ENCODE measurements at regions not wholly inside any gene's neighbourhood (a gene's known extent, or its start where the extent isn't known, plus 50 kb on each side); places are given as distances from the start of the nearest gene placed in this dataset.

- H3K27ac ChIP-seq (ENCODE audit: low read depth in 1 of 2, low read length in 1 of 2): no peak overlapping the region
- no peak for DNase-seq (ENCODE audit: low read depth in 6 of 9, low spot score in 9 of 9)
- H3K36me3 ChIP-seq (ENCODE audit: control insufficient read depth in 2 of 2, insufficient read depth in 2 of 2, low read length in 1 of 2): no peaks in the 10 kb centered on the region
- no peak overlapping the region for H3K4me3 ChIP-seq (ENCODE audit: low read length in 2 of 2)
- WGBS: 94% methylated on average over 5 of the region's 5 CpGs
- no peaks in the 10 kb centered on the region for H3K9me3 ChIP-seq (ENCODE audit: control insufficient read depth in 2 of 2, insufficient read depth in 1 of 2, low read length in 1 of 2)
- H3K4me1 ChIP-seq (ENCODE audit: control insufficient read depth in 2 of 2, insufficient read depth in 2 of 2, low read length in 2 of 2): peaks cover 10 to 15% of the 10 kb centered on the region in 2 donors
- H3K27me3 ChIP-seq (ENCODE audit: control insufficient read depth in 2 of 2, insufficient read depth in 1 of 2, low read length in 1 of 2): no peaks in the 10 kb centered on the region
These were observed 246.7 kb upstream of the NFIA start for GRCh38 chr1:60835649-60836048.

GRCh38 chr1:60833173-60833572 is 249.2 kb upstream of the NFIA start:
- H3K27me3 ChIP-seq (ENCODE audit: control insufficient read depth in 2 of 2, insufficient read depth in 1 of 2, low read length in 1 of 2): no peaks in the 10 kb centered on the region
- H3K4me3 ChIP-seq (ENCODE audit: low read length in 2 of 2): no peak overlapping the region
- 9% methylated on average over 3 of the region's 3 CpGs for WGBS
- DNase-seq (ENCODE audit: low read depth in 6 of 9, low spot score in 9 of 9): peak in 3 of 9 donors; percentile 3 to 36 (median 22)
- H3K27ac ChIP-seq (ENCODE audit: low read depth in 1 of 2, low read length in 1 of 2): no peak overlapping the region
- no peaks in the 10 kb centered on the region for H3K36me3 ChIP-seq (ENCODE audit: control insufficient read depth in 2 of 2, insufficient read depth in 2 of 2, low read length in 1 of 2)
- H3K9me3 ChIP-seq (ENCODE audit: control insufficient read depth in 2 of 2, insufficient read depth in 1 of 2, low read length in 1 of 2): no peaks in the 10 kb centered on the region
- peaks cover 10 to 15% of the 10 kb centered on the region in 2 donors for H3K4me1 ChIP-seq (ENCODE audit: control insufficient read depth in 2 of 2, insufficient read depth in 2 of 2, low read length in 2 of 2)

GRCh38 chr1:60832367-60832766 is 250.0 kb upstream of the NFIA start:
- Histone ChIP-seq H3K27ac (ENCODE audit: low read depth in 1 of 2, low read length in 1 of 2) (no peak overlapping the region), H3K4me1 (ENCODE audit: control insufficient read depth in 2 of 2, insufficient read depth in 2 of 2, low read length in 2 of 2) (peaks cover 10 to 15% of the 10 kb centered on the region in 2 donors), H3K4me3 (ENCODE audit: low read length in 2 of 2) (no peak overlapping the region), H3K27me3 (ENCODE audit: control insufficient read depth in 2 of 2, insufficient read depth in 1 of 2, low read length in 1 of 2) (no peaks in the 10 kb centered on the region), H3K36me3 (ENCODE audit: control insufficient read depth in 2 of 2, insufficient read depth in 2 of 2, low read length in 1 of 2) (no peaks in the 10 kb centered on the region), H3K9me3 (ENCODE audit: control insufficient read depth in 2 of 2, insufficient read depth in 1 of 2, low read length in 1 of 2) (no peaks in the 10 kb centered on the region)
- DNase-seq (ENCODE audit: low read depth in 6 of 9, low spot score in 9 of 9): peak in 3 of 9 donors; percentile 4 to 42 (median 17)
- WGBS: 4% methylated on average over 3 of the region's 3 CpGs

GRCh38 chr1:60831780-60832179 is 250.6 kb upstream of the NFIA start:
- no peak for DNase-seq (ENCODE audit: low read depth in 6 of 9, low spot score in 9 of 9)
- no peaks in the 10 kb centered on the region for H3K36me3 ChIP-seq (ENCODE audit: control insufficient read depth in 2 of 2, insufficient read depth in 2 of 2, low read length in 1 of 2)
- no peak overlapping the region for H3K4me3 ChIP-seq (ENCODE audit: low read length in 2 of 2)
- over 99% methylated on average over 3 of the region's 3 CpGs for WGBS
- H3K9me3 ChIP-seq (ENCODE audit: control insufficient read depth in 2 of 2, insufficient read depth in 1 of 2, low read length in 1 of 2): no peaks in the 10 kb centered on the region
- no peak overlapping the region for H3K27ac ChIP-seq (ENCODE audit: low read depth in 1 of 2, low read length in 1 of 2)
- H3K27me3 ChIP-seq (ENCODE audit: control insufficient read depth in 2 of 2, insufficient read depth in 1 of 2, low read length in 1 of 2): no peaks in the 10 kb centered on the region
- peaks cover 10 to 15% of the 10 kb centered on the region in 2 donors for H3K4me1 ChIP-seq (ENCODE audit: control insufficient read depth in 2 of 2, insufficient read depth in 2 of 2, low read length in 2 of 2)

- Histone ChIP-seq H3K36me3 (ENCODE audit: control insufficient read depth in 2 of 2, insufficient read depth in 2 of 2, low read length in 1 of 2) (no peaks in the 10 kb centered on the region), H3K4me3 (ENCODE audit: low read length in 2 of 2) (no peak overlapping the region), H3K9me3 (ENCODE audit: control insufficient read depth in 2 of 2, insufficient read depth in 1 of 2, low read length in 1 of 2) (no peaks in the 10 kb centered on the region), H3K4me1 (ENCODE audit: control insufficient read depth in 2 of 2, insufficient read depth in 2 of 2, low read length in 2 of 2) (peaks cover 10 to 15% of the 10 kb centered on the region in 2 donors), H3K27ac (ENCODE audit: low read depth in 1 of 2, low read length in 1 of 2) (no peak overlapping the region), H3K27me3 (ENCODE audit: control insufficient read depth in 2 of 2, insufficient read depth in 1 of 2, low read length in 1 of 2) (no peaks in the 10 kb centered on the region)
- DNase-seq (ENCODE audit: low read depth in 6 of 9, low spot score in 9 of 9): no peak
- WGBS: 96% methylated on average over 3 of the region's 3 CpGs
These were observed 253.4 kb upstream of the NFIA start for GRCh38 chr1:60828944-60829343.

- DNase-seq (ENCODE audit: low read depth in 6 of 9, low spot score in 9 of 9): no peak
- Histone ChIP-seq H3K27me3 (ENCODE audit: control insufficient read depth in 2 of 2, insufficient read depth in 1 of 2, low read length in 1 of 2) (no peaks in the 10 kb centered on the region), H3K4me1 (ENCODE audit: control insufficient read depth in 2 of 2, insufficient read depth in 2 of 2, low read length in 2 of 2) (no peaks in the 10 kb centered on the region), H3K36me3 (ENCODE audit: control insufficient read depth in 2 of 2, insufficient read depth in 2 of 2, low read length in 1 of 2) (no peaks in the 10 kb centered on the region), H3K4me3 (ENCODE audit: low read length in 2 of 2) (no peak overlapping the region), H3K9me3 (ENCODE audit: control insufficient read depth in 2 of 2, insufficient read depth in 1 of 2, low read length in 1 of 2) (no peaks in the 10 kb centered on the region), H3K27ac (ENCODE audit: low read depth in 1 of 2, low read length in 1 of 2) (no peak overlapping the region)
- WGBS: 94% methylated on average over 2 of the region's 2 CpGs
These were observed 255.9 kb upstream of the NFIA start for GRCh38 chr1:60826320-60827094.

- DNase-seq (ENCODE audit: low read depth in 6 of 9, low spot score in 9 of 9): no peak
- WGBS: 100% methylated on average over 1 of the region's 1 CpG
- no peaks in the 10 kb centered on the region for H3K27me3 ChIP-seq (ENCODE audit: control insufficient read depth in 2 of 2, insufficient read depth in 1 of 2, low read length in 1 of 2)
- H3K36me3 ChIP-seq (ENCODE audit: control insufficient read depth in 2 of 2, insufficient read depth in 2 of 2, low read length in 1 of 2): no peaks in the 10 kb centered on the region
- no peak overlapping the region for H3K27ac ChIP-seq (ENCODE audit: low read depth in 1 of 2, low read length in 1 of 2)
- no peak overlapping the region for H3K4me3 ChIP-seq (ENCODE audit: low read length in 2 of 2)
- no peaks in the 10 kb centered on the region for H3K4me1 ChIP-seq (ENCODE audit: control insufficient read depth in 2 of 2, insufficient read depth in 2 of 2, low read length in 2 of 2)
- H3K9me3 ChIP-seq (ENCODE audit: control insufficient read depth in 2 of 2, insufficient read depth in 1 of 2, low read length in 1 of 2): no peaks in the 10 kb centered on the region
These were observed 256.8 kb upstream of the NFIA start for GRCh38 chr1:60825593-60825992.

GRCh38 chr1:60823151-60823550 is 259.2 kb upstream of the NFIA start:
- DNase-seq (ENCODE audit: low read depth in 6 of 9, low spot score in 9 of 9): no peak
- H3K4me1 ChIP-seq (ENCODE audit: control insufficient read depth in 2 of 2, insufficient read depth in 2 of 2, low read length in 2 of 2): no peaks in the 10 kb centered on the region
- H3K9me3 ChIP-seq (ENCODE audit: control insufficient read depth in 2 of 2, insufficient read depth in 1 of 2, low read length in 1 of 2): no peaks in the 10 kb centered on the region
- WGBS: 95% methylated on average over 1 of the region's 1 CpG
- no peaks in the 10 kb centered on the region for H3K36me3 ChIP-seq (ENCODE audit: control insufficient read depth in 2 of 2, insufficient read depth in 2 of 2, low read length in 1 of 2)
- H3K27me3 ChIP-seq (ENCODE audit: control insufficient read depth in 2 of 2, insufficient read depth in 1 of 2, low read length in 1 of 2): no peaks in the 10 kb centered on the region
- no peak overlapping the region for H3K4me3 ChIP-seq (ENCODE audit: low read length in 2 of 2)
- H3K27ac ChIP-seq (ENCODE audit: low read depth in 1 of 2, low read length in 1 of 2): no peak overlapping the region

- no peak for DNase-seq (ENCODE audit: low read depth in 6 of 9, low spot score in 9 of 9)
These were observed 260.1 kb upstream of the NFIA start for GRCh38 chr1:60822252-60822651.

More at GRCh38 chr1:60822252-60822651, 260.1 kb upstream of the NFIA start:
- no peaks in the 10 kb centered on the region for H3K4me1 ChIP-seq (ENCODE audit: control insufficient read depth in 2 of 2, insufficient read depth in 2 of 2, low read length in 2 of 2)
- H3K9me3 ChIP-seq (ENCODE audit: control insufficient read depth in 2 of 2, insufficient read depth in 1 of 2, low read length in 1 of 2): no peaks in the 10 kb centered on the region
- H3K27ac ChIP-seq (ENCODE audit: low read depth in 1 of 2, low read length in 1 of 2): no peak overlapping the region
- no peaks in the 10 kb centered on the region for H3K27me3 ChIP-seq (ENCODE audit: control insufficient read depth in 2 of 2, insufficient read depth in 1 of 2, low read length in 1 of 2)
- 97% methylated on average over 1 of the region's 1 CpG for WGBS
- H3K36me3 ChIP-seq (ENCODE audit: control insufficient read depth in 2 of 2, insufficient read depth in 2 of 2, low read length in 1 of 2): no peaks in the 10 kb centered on the region
- H3K4me3 ChIP-seq (ENCODE audit: low read length in 2 of 2): no peak overlapping the region

Data from thymus (tissue), 11 donors.